ENCODE measurements at regions not wholly inside any gene's neighbourhood (a gene's known extent, or its start where the extent isn't known, plus 50 kb on each side); places are given as distances from the start of the nearest gene placed in this dataset.

DNA sequence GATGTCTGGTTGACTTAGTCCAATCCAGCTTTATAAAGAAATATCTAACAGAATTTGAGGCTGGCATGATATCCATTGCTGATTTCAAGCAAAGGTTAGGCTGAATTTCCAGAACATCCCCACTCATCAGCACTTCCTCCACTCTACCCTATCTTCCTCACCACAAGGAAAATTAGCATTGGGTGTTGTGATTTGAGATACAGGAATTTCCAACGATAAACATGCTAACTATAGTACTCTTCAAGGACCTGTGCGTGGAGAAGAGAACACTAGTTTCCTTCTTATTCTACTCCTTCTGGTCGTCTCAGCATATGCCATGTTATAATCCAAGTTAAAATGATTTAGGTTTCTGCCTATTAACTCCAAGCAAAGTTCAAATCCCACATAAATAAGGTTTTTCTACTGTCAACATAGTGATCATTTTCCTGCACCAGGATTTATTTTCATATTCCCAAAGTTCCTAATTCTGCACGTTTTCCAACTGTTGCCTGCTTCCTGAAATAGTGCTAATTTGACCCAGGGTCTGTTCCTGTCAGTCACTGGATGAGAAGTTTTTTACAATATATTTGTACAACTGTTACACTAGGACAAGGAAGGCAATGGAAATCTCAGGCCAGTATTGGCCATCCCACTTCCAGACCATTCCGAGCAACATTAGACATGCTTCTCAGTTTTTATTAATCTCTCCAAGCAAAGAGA is 177.6 kb upstream of the EDNRA start:
- DNase-seq (ENCODE audit: low read depth): no peak
- no peak for TF ChIP-seq CTCF (conservative IDR thresholded peaks at IDR 0.05; ENCODE audit: low read depth, low read length)
- H3K4me3 ChIP-seq (ENCODE audit: low read depth, low read length): no peak overlapping the region

DNA sequence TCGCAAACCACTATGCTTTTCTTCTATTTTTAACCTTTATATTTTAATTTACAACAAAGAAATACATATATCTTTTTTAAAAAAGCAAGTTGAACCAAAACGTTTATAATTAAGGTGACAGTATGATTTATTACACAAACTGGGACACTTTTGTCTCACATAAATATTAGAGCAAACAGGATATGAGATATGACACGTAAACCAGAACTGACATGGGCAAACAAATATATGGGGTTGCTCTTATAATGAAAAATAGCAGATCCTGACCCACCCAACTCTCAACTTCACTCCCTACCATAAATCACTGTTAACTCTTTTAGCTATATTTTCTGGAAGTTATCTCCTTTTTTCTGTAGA is 177.0 kb upstream of the EDNRA start:
- H3K4me3 ChIP-seq (ENCODE audit: low read depth, low read length): no peak overlapping the region
- no peak for TF ChIP-seq CTCF (conservative IDR thresholded peaks at IDR 0.05; ENCODE audit: low read depth, low read length)
- DNase-seq (ENCODE audit: low read depth): no peak

GRCh38 chr4:147307896-147308674 is 172.8 kb upstream of the EDNRA start:
- H3K4me3 ChIP-seq (ENCODE audit: low read depth, low read length): no peak overlapping the region
- TF ChIP-seq CTCF (conservative IDR thresholded peaks at IDR 0.05; ENCODE audit: low read depth, low read length): no peak
- DNase-seq (ENCODE audit: low read depth): no peak

- no peak for DNase-seq (ENCODE audit: low read depth)
- H3K4me3 ChIP-seq (ENCODE audit: low read depth, low read length): no peak overlapping the region
- TF ChIP-seq CTCF (conservative IDR thresholded peaks at IDR 0.05; ENCODE audit: low read depth, low read length): no peak
These were observed 171.5 kb upstream of the EDNRA start for GRCh38 chr4:147309434-147309833.

DNA sequence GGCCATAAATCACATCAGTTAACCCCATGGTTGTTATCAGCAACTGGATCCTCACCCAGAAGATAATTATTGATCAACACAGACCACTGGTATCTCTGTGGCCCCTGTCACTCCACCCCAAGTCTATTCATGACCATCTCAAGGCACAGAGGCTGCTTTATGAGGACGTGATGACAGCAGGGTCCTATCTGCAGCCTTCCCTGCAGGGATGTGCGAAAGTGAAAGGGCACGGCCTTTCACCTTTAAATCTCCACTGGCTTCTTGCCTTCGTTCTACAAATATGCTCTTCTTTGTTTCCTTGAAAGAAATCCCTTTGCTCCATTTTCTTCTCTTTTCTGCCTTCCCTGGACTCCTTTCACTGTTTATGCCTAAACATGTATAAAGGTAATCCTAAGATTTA is 170.6 kb upstream of the EDNRA start:
- no peak for DNase-seq (ENCODE audit: low read depth)
- no peak for TF ChIP-seq CTCF (conservative IDR thresholded peaks at IDR 0.05; ENCODE audit: low read depth, low read length)
- H3K4me3 ChIP-seq (ENCODE audit: low read depth, low read length): no peak overlapping the region

- DNase-seq (ENCODE audit: low read depth): no peak
- H3K4me3 ChIP-seq (ENCODE audit: low read depth, low read length): no peak overlapping the region
- no peak for TF ChIP-seq CTCF (conservative IDR thresholded peaks at IDR 0.05; ENCODE audit: low read depth, low read length)
These were observed 168.9 kb upstream of the EDNRA start for GRCh38 chr4:147311956-147312355.
